ENCODE measurements at regions not wholly inside any gene's neighbourhood (a gene's known extent, or its start where the extent isn't known, plus 50 kb on each side); places are given as distances from the start of the nearest gene placed in this dataset.

GRCh38 chr12:65619018-65619417 is 205.3 kb upstream of the HMGA2 start:
- H3K4me2 ChIP-seq (ENCODE audit: low read length), result no peak overlapping the region
- CTCF ChIA-PET, result no interaction called here
- H3K9ac ChIP-seq (ENCODE audit: low read length), result no peak overlapping the region
- peaks cover 5% of the 10 kb centered on the region; the same call in 1 of the 2 replicates for H3K4me1 ChIP-seq (ENCODE audit: insufficient read depth, low read length)
- ATAC-seq, result no peak
- H3K9me2 ChIP-seq (replicated peaks; ENCODE audit: low read length), result no peaks in the 10 kb centered on the region
- TF ChIP-seq EZH2phosphoT487 (IDR thresholded peaks at IDR 0.05; ENCODE audit: borderline replicate concordance, low read length) (no peak), EZH2 (IDR thresholded peaks at IDR 0.05; ENCODE audit: low read length, unreplicated experiment) (no peak), CTCF (conservative IDR thresholded peaks at IDR 0.05; ENCODE audit: low read depth, low read length) (no peak)
- no TSS peak for BruUV-seq (replicated peaks)
- H3K27ac ChIP-seq (ENCODE audit: low read length), result no peak overlapping the region
- H2AFZ ChIP-seq (ENCODE audit: low read length), result no peak overlapping the region
- no peak overlapping the region for H3K4me3 ChIP-seq (ENCODE audit: low read length)
- no peak for DNase-seq
- no peaks in the 10 kb centered on the region for H3K79me2 ChIP-seq (ENCODE audit: low read length)
- intact Hi-C loops (cut with micrococcal nuclease), result no loop called here
- no peaks in the 10 kb centered on the region for H3K27me3 ChIP-seq (ENCODE audit: low read length)
- H4K20me1 ChIP-seq (ENCODE audit: low read length), result no peaks in the 10 kb centered on the region
- POLR2A ChIA-PET (ENCODE audit: unreplicated experiment), result no interaction called here
- no peaks in the 10 kb centered on the region for H3F3A ChIP-seq (ENCODE audit: low read length, unreplicated experiment)
- H3K36me3 ChIP-seq (ENCODE audit: low read depth, low read length), result no peaks in the 10 kb centered on the region
- H3K9me3 ChIP-seq (ENCODE audit: low read length), result no peaks in the 10 kb centered on the region

- Histone ChIP-seq H3K9ac (ENCODE audit: low read length) (no peak overlapping the region), H3K9me2 (replicated peaks; ENCODE audit: low read length) (no peaks in the 10 kb centered on the region), H3K36me3 (ENCODE audit: low read depth, low read length) (no peaks in the 10 kb centered on the region), H4K20me1 (ENCODE audit: low read length) (no peaks in the 10 kb centered on the region), H3K27ac (ENCODE audit: low read length) (no peak overlapping the region), H3K4me1 (ENCODE audit: insufficient read depth, low read length) (peaks cover 5% of the 10 kb centered on the region; the same call in 1 of the 2 replicates), H3K4me3 (ENCODE audit: low read length) (no peak overlapping the region), H3K27me3 (ENCODE audit: low read length) (no peaks in the 10 kb centered on the region), H3K79me2 (ENCODE audit: low read length) (no peaks in the 10 kb centered on the region), H3F3A (ENCODE audit: low read length, unreplicated experiment) (no peaks in the 10 kb centered on the region), H2AFZ (ENCODE audit: low read length) (no peak overlapping the region), H3K4me2 (ENCODE audit: low read length) (no peak overlapping the region), H3K9me3 (ENCODE audit: low read length) (no peaks in the 10 kb centered on the region)
- no peak for DNase-seq
- BruUV-seq (replicated peaks), result no TSS peak
- no peak for TF ChIP-seq EZH2phosphoT487 (IDR thresholded peaks at IDR 0.05; ENCODE audit: borderline replicate concordance, low read length)
- no peak for TF ChIP-seq CTCF (conservative IDR thresholded peaks at IDR 0.05; ENCODE audit: low read depth, low read length)
- TF ChIP-seq EZH2 (IDR thresholded peaks at IDR 0.05; ENCODE audit: low read length, unreplicated experiment), result no peak
- ATAC-seq, result no peak
- ChIA-PET POLR2A (ENCODE audit: unreplicated experiment) (no interaction called here), CTCF (no interaction called here)
- intact Hi-C loops (cut with micrococcal nuclease), result no loop called here
Measured at GRCh38 chr12:65620046-65620445, 204.2 kb upstream of the HMGA2 start.

GRCh38 chr12:65622056-65622455 is 202.2 kb upstream of the HMGA2 start:
- Histone ChIP-seq H2AFZ (ENCODE audit: low read length) (no peak overlapping the region), H3K9me2 (replicated peaks; ENCODE audit: low read length) (no peaks in the 10 kb centered on the region), H3K79me2 (ENCODE audit: low read length) (no peaks in the 10 kb centered on the region), H3K27ac (ENCODE audit: low read length) (no peak overlapping the region), H3K4me3 (ENCODE audit: low read length) (no peak overlapping the region), H3F3A (ENCODE audit: low read length, unreplicated experiment) (no peaks in the 10 kb centered on the region), H3K4me2 (ENCODE audit: low read length) (no peak overlapping the region), H3K27me3 (ENCODE audit: low read length) (no peaks in the 10 kb centered on the region), H3K36me3 (ENCODE audit: low read depth, low read length) (no peaks in the 10 kb centered on the region), H3K9me3 (ENCODE audit: low read length) (no peaks in the 10 kb centered on the region), H4K20me1 (ENCODE audit: low read length) (no peaks in the 10 kb centered on the region), H3K9ac (ENCODE audit: low read length) (no peak overlapping the region), H3K4me1 (ENCODE audit: insufficient read depth, low read length) (peaks cover 5% of the 10 kb centered on the region; the same call in 1 of the 2 replicates)
- POLR2A ChIA-PET (ENCODE audit: unreplicated experiment), result no interaction called here
- ATAC-seq, result no peak
- CTCF ChIA-PET, result no interaction called here
- DNase-seq, result no peak
- TF ChIP-seq CTCF (conservative IDR thresholded peaks at IDR 0.05; ENCODE audit: low read depth, low read length), result no peak
- no peak for TF ChIP-seq EZH2 (IDR thresholded peaks at IDR 0.05; ENCODE audit: low read length, unreplicated experiment)
- no peak for TF ChIP-seq EZH2phosphoT487 (IDR thresholded peaks at IDR 0.05; ENCODE audit: borderline replicate concordance, low read length)
- no TSS peak for BruUV-seq (replicated peaks)
- intact Hi-C loops (cut with micrococcal nuclease), result no loop called here
